WTC11 (cell line): ENCODE measurements at regions not wholly inside any gene's neighbourhood (a gene's known extent, or its start where the extent isn't known, plus 50 kb on each side); places are given as distances from the start of the nearest gene placed in this dataset.

Source experiments
- ATAC-seq: fragments of 200-7000 bp; cut with Tn5 transposase; 2 replicates; pipeline ENCODE4 v1.10.0; 2021; ENCODE audit warnings: mild to moderate bottlenecking, moderate library complexity
- CTCF ChIA-PET: fragments of 300-600 bp; sonication (Branson Sonifier 250); formaldehyde crosslinking; loops from one replicate; lab custom pipeline; 2021; ENCODE audit warnings: antibody characterized with exemption; lab: Charles Lee
- POLR2A ChIA-PET: fragments of 350-600 bp; sonication (Branson Sonifier 250); formaldehyde crosslinking; loops from one replicate; lab custom pipeline; 2021; ENCODE audit warnings: antibody characterized with exemption; lab: Charles Lee
- DNase-seq: peaks from one replicate; pipeline ENCODE4 v3.0.0; 2021; ENCODE audit warnings: low spot score
- H3K27ac Mint-ChIP-seq: 2 replicates; pipeline ENCODE4 v1.8.0; 2021; ENCODE audit warnings: mixed read lengths
- H3K27me3 Mint-ChIP-seq: 2 replicates; pipeline ENCODE4 v1.8.0; 2021; ENCODE audit warnings: low read depth, mild to moderate bottlenecking, moderate library complexity, mixed read lengths
- H3K36me3 Mint-ChIP-seq: 2 replicates; pipeline ENCODE4 v1.8.0; 2021; ENCODE audit warnings: mixed read lengths
- H3K4me1 Mint-ChIP-seq: 2 replicates; pipeline ENCODE4 v1.8.0; 2022; ENCODE audit warnings: mixed read lengths
- H3K4me3 Mint-ChIP-seq: 2 replicates; pipeline ENCODE4 v1.8.0; 2021; ENCODE audit warnings: mild to moderate bottlenecking, moderate library complexity, mixed read lengths
- H3K9me3 Mint-ChIP-seq: 2 replicates; pipeline ENCODE4 v1.8.0; 2021; ENCODE audit warnings: mixed read lengths
- ETV6 ChIP-seq: sonication (generic); formaldehyde crosslinking; IDR thresholded peaks from 2 replicates; pipeline ENCODE4 v1.8.1; 2022; ENCODE audit warnings: mild to moderate bottlenecking, missing genetic modification reagents
- HMGA2 ChIP-seq: fragments of 250-450 bp; sonication (Bioruptor Pico); IDR thresholded peaks from 2 replicates; pipeline ENCODE4 v1.4.0; 2021; ENCODE audit warnings: mild to moderate bottlenecking, moderate library complexity
- JUN ChIP-seq: sonication (generic); formaldehyde crosslinking; IDR thresholded peaks from 2 replicates; pipeline ENCODE4 v1.8.0; 2023; ENCODE audit warnings: mild to moderate bottlenecking, missing genetic modification reagents
- KAT7 ChIP-seq: sonication (generic); formaldehyde crosslinking; IDR thresholded peaks from 2 replicates; pipeline ENCODE4 v1.8.1; 2023; ENCODE audit warnings: missing genetic modification reagents, mild to moderate bottlenecking, borderline replicate concordance
- NFATC4 ChIP-seq: fragments of 250-450 bp; sonication (Bioruptor Pico); IDR thresholded peaks from 2 replicates; pipeline ENCODE4 v1.9.0; 2021; ENCODE audit warnings: mild to moderate bottlenecking
- PRRX2 ChIP-seq: fragments of 250-450 bp; sonication (Bioruptor Pico); IDR thresholded peaks from 2 replicates; pipeline ENCODE4 v1.8.0; 2021; ENCODE audit warnings: mild to moderate bottlenecking
- TEAD1 ChIP-seq: sonication (generic); formaldehyde crosslinking; IDR thresholded peaks from 2 replicates; pipeline ENCODE4 v1.8.0; 2022; ENCODE audit warnings: mild to moderate bottlenecking, missing genetic modification reagents
- TEAD4 ChIP-seq: sonication (generic); formaldehyde crosslinking; IDR thresholded peaks from 2 replicates; pipeline ENCODE4 v1.8.0; 2022; ENCODE audit warnings: mild to moderate bottlenecking, missing genetic modification reagents
- ZNF138 ChIP-seq: sonication (generic); formaldehyde crosslinking; conservative IDR thresholded peaks from 2 replicates; pipeline ENCODE4 v1.8.1; 2022; ENCODE audit warnings: mild to moderate bottlenecking, moderate library complexity, missing genetic modification reagents
- TF ChIP-seq, protein P1 (sequence below): sonication (generic); formaldehyde crosslinking; IDR thresholded peaks from 2 replicates; pipeline ENCODE4 v1.8.0; 2022; ENCODE audit warnings: mild to moderate bottlenecking, missing genetic modification reagents
- TF ChIP-seq, protein P2 (sequence below): sonication (generic); formaldehyde crosslinking; IDR thresholded peaks from 2 replicates; pipeline ENCODE4 v1.8.1; 2022; ENCODE audit warnings: low read depth, mild to moderate bottlenecking, moderate library complexity, missing genetic modification reagents, borderline replicate concordance
- TF ChIP-seq, protein P3 (sequence below): sonication (generic); formaldehyde crosslinking; IDR thresholded peaks from 2 replicates; pipeline ENCODE4 v1.8.0; 2023; ENCODE audit warnings: missing genetic modification reagents, mild to moderate bottlenecking, borderline replicate concordance
- TF ChIP-seq, protein P4 (sequence below): sonication (generic); formaldehyde crosslinking; IDR thresholded peaks from 2 replicates; pipeline ENCODE4 v1.8.1; 2023; ENCODE audit warnings: mild to moderate bottlenecking, moderate library complexity, missing genetic modification reagents
- TF ChIP-seq, protein P5 (sequence below): sonication (generic); formaldehyde crosslinking; IDR thresholded peaks from 2 replicates; pipeline ENCODE4 v1.8.0; 2023; ENCODE audit warnings: missing genetic modification reagents
- TF ChIP-seq, protein P6 (sequence below): fragments of 200-600 bp; IDR thresholded peaks from 2 replicates; pipeline ENCODE4 v1.8.0; 2022; ENCODE audit warnings: antibody characterized with exemption

DNA sequence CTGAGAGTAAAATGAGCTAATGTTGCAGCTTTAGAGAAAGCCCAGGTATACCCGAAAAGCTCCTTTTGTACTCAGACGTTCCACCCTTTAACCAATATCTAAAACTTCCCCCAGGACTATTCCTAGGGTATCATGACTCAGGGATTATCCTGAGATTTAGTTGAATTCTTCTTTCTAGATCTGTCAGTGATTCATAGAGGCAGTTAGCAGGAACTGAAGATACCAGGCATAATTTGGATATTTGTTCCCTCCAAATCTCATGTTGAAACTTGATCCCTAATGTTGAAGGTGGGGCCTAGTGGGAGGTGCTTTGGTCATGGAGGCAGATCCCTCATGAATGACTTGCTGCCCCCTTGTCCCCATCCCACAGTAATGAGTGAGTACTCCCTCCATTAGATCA is 161.2 kb upstream of the LRP1B start:
- ChIA-PET POLR2A (no interaction called here), CTCF (interaction anchor here (1.1 kb wide), 1 partner anchor 111 kb away, joined by 4 read pairs; no protein-coding TSS in a partner anchor)
- Mint-ChIP-seq H3K27me3 (no peaks in the 10 kb centered on the region), H3K4me1 (peaks cover 9% of the 10 kb centered on the region; the same call in 1 of the 2 replicates), H3K36me3 (no peaks in the 10 kb centered on the region), H3K27ac (no peak overlapping the region), H3K4me3 (no peak overlapping the region), H3K9me3 (peaks cover 4% of the 10 kb centered on the region; the same call in 1 of the 2 replicates)
- no peak for DNase-seq
- TF ChIP-seq, protein P1, sequence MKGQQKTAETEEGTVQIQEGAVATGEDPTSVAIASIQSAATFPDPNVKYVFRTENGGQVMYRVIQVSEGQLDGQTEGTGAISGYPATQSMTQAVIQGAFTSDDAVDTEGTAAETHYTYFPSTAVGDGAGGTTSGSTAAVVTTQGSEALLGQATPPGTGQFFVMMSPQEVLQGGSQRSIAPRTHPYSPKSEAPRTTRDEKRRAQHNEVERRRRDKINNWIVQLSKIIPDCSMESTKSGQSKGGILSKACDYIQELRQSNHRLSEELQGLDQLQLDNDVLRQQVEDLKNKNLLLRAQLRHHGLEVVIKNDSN: no peak
- no peak for TF ChIP-seq PRRX2 (CRISPR knock-in tag)
- ATAC-seq: peak; percentile 66

DNA sequence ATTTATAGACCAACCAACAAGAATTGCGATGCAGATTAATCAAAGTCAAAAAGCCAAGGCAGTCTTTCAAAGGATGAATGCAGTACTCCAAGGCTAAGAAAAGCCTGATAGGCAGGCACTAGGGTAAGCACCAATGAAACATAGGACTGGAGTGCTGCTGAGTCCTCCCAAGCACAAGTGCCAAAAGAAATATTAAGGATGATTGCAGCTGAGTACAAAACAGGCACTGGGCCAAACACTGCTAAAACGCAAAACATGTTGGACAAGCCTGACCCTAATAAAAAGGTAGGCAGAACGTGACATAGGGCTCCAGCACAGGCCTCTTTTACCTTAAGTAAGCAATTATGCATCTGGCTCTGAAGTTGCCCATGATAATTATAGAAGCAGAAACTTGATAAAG is 160.1 kb upstream of the LRP1B start:
- no peak overlapping the region for H3K4me3 Mint-ChIP-seq
- DNase-seq (no peak), ATAC-seq (no peak)
- peaks cover 13% of the 10 kb centered on the region for H3K4me1 Mint-ChIP-seq
- POLR2A ChIA-PET: no interaction called here
- H3K9me3 Mint-ChIP-seq: peaks cover 4% of the 10 kb centered on the region; the same call in 1 of the 2 replicates
- CTCF ChIA-PET: no interaction called here
- H3K27me3 Mint-ChIP-seq: no peaks in the 10 kb centered on the region
- no peak for TF ChIP-seq ETV6 (CRISPR knock-in tag)
- TF ChIP-seq, protein P2, sequence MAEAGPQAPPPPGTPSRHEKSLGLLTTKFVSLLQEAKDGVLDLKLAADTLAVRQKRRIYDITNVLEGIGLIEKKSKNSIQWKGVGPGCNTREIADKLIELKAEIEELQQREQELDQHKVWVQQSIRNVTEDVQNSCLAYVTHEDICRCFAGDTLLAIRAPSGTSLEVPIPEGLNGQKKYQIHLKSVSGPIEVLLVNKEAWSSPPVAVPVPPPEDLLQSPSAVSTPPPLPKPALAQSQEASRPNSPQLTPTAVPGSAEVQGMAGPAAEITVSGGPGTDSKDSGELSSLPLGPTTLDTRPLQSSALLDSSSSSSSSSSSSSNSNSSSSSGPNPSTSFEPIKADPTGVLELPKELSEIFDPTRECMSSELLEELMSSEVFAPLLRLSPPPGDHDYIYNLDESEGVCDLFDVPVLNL (CRISPR knock-in tag): no peak
- TF ChIP-seq, protein P3, sequence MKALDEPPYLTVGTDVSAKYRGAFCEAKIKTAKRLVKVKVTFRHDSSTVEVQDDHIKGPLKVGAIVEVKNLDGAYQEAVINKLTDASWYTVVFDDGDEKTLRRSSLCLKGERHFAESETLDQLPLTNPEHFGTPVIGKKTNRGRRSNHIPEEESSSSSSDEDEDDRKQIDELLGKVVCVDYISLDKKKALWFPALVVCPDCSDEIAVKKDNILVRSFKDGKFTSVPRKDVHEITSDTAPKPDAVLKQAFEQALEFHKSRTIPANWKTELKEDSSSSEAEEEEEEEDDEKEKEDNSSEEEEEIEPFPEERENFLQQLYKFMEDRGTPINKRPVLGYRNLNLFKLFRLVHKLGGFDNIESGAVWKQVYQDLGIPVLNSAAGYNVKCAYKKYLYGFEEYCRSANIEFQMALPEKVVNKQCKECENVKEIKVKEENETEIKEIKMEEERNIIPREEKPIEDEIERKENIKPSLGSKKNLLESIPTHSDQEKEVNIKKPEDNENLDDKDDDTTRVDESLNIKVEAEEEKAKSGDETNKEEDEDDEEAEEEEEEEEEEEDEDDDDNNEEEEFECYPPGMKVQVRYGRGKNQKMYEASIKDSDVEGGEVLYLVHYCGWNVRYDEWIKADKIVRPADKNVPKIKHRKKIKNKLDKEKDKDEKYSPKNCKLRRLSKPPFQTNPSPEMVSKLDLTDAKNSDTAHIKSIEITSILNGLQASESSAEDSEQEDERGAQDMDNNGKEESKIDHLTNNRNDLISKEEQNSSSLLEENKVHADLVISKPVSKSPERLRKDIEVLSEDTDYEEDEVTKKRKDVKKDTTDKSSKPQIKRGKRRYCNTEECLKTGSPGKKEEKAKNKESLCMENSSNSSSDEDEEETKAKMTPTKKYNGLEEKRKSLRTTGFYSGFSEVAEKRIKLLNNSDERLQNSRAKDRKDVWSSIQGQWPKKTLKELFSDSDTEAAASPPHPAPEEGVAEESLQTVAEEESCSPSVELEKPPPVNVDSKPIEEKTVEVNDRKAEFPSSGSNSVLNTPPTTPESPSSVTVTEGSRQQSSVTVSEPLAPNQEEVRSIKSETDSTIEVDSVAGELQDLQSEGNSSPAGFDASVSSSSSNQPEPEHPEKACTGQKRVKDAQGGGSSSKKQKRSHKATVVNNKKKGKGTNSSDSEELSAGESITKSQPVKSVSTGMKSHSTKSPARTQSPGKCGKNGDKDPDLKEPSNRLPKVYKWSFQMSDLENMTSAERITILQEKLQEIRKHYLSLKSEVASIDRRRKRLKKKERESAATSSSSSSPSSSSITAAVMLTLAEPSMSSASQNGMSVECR (CRISPR knock-in tag): no peak
- no peak for TF ChIP-seq NFATC4 (CRISPR knock-in tag)
- TF ChIP-seq, protein P1: no peak
- no peak for TF ChIP-seq ZNF138 (CRISPR knock-in tag)
- no peak for TF ChIP-seq KAT7
- TF ChIP-seq JUN: no peak
- TF ChIP-seq, protein P4, sequence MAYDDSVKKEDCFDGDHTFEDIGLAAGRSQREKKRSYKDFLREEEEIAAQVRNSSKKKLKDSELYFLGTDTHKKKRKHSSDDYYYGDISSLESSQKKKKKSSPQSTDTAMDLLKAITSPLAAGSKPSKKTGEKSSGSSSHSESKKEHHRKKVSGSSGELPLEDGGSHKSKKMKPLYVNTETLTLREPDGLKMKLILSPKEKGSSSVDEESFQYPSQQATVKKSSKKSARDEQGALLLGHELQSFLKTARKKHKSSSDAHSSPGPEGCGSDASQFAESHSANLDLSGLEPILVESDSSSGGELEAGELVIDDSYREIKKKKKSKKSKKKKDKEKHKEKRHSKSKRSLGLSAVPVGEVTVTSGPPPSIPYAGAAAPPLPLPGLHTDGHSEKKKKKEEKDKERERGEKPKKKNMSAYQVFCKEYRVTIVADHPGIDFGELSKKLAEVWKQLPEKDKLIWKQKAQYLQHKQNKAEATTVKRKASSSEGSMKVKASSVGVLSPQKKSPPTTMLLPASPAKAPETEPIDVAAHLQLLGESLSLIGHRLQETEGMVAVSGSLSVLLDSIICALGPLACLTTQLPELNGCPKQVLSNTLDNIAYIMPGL (CRISPR knock-in tag): no peak
- TF ChIP-seq HMGA2: no peak
- H3K27ac Mint-ChIP-seq: no peak overlapping the region
- no peaks in the 10 kb centered on the region for H3K36me3 Mint-ChIP-seq

DNA sequence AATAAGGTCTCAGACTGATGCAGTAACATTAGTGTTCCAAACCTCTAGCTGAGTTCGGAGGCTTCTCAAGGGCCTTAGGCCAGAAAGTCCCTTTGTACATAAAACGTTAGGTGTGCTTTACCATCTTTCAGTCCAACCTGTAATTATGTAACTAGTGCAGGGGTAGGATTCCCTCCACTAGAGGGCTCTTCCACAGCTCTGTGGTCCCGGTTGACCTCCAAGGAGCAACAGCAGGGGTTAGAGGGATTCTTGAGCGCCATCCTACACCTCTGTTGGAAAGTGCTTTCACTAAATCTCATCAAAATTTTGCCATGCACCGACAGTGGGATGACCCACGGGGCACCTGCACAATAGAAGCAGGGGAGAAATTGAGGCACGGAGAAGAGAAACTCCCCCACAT is 155.8 kb upstream of the LRP1B start:
- POLR2A ChIA-PET: no interaction called here
- H3K4me3 Mint-ChIP-seq: no peak overlapping the region
- ATAC-seq (peak; percentile 99), DNase-seq (peak; percentile 48)
- no peaks in the 10 kb centered on the region for H3K27me3 Mint-ChIP-seq
- no peak overlapping the region for H3K27ac Mint-ChIP-seq
- H3K9me3 Mint-ChIP-seq: peaks cover 4% of the 10 kb centered on the region; the same call in 1 of the 2 replicates
- TF ChIP-seq NFATC4 (CRISPR knock-in tag) (no peak), TEAD1 (peak; percentile 91; the same call in 1 of the 2 replicates), TEAD4 (CRISPR knock-in tag) (peak; percentile 82; the same call in 1 of the 2 replicates)
- TF ChIP-seq, protein P5, sequence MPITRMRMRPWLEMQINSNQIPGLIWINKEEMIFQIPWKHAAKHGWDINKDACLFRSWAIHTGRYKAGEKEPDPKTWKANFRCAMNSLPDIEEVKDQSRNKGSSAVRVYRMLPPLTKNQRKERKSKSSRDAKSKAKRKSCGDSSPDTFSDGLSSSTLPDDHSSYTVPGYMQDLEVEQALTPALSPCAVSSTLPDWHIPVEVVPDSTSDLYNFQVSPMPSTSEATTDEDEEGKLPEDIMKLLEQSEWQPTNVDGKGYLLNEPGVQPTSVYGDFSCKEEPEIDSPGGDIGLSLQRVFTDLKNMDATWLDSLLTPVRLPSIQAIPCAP (CRISPR knock-in tag): no peak
- TF ChIP-seq, protein P6, sequence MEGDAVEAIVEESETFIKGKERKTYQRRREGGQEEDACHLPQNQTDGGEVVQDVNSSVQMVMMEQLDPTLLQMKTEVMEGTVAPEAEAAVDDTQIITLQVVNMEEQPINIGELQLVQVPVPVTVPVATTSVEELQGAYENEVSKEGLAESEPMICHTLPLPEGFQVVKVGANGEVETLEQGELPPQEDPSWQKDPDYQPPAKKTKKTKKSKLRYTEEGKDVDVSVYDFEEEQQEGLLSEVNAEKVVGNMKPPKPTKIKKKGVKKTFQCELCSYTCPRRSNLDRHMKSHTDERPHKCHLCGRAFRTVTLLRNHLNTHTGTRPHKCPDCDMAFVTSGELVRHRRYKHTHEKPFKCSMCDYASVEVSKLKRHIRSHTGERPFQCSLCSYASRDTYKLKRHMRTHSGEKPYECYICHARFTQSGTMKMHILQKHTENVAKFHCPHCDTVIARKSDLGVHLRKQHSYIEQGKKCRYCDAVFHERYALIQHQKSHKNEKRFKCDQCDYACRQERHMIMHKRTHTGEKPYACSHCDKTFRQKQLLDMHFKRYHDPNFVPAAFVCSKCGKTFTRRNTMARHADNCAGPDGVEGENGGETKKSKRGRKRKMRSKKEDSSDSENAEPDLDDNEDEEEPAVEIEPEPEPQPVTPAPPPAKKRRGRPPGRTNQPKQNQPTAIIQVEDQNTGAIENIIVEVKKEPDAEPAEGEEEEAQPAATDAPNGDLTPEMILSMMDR: peak; percentile 74
- CTCF ChIA-PET: interaction anchor here (0.7 kb wide), 1 partner anchor 10 kb away, joined by 4 read pairs; no protein-coding TSS in a partner anchor
- H3K4me1 Mint-ChIP-seq: peaks cover 13% of the 10 kb centered on the region
- H3K36me3 Mint-ChIP-seq: no peaks in the 10 kb centered on the region
